GM18907 (cell line): ENCODE measurements at regions not wholly inside any gene's neighbourhood (a gene's known extent, or its start where the extent isn't known, plus 50 kb on each side); places are given as distances from the start of the nearest gene placed in this dataset.

Experiments used
- ATAC-seq: cut with Tn5 transposase; IDR thresholded peaks from one replicate; pipeline ENCODE4 v1.9.1; 2021; ENCODE audit warnings: mild to moderate bottlenecking, moderate library complexity; ENCODE audit not compliant: unreplicated experiment

GRCh38 chr16:89043636-89044417, 49.8 kb upstream of the ACSF3 start:
- ATAC-seq, result no peak
